ENCODE measurements at regions not wholly inside any gene's neighbourhood (a gene's known extent, or its start where the extent isn't known, plus 50 kb on each side); places are given as distances from the start of the nearest gene placed in this dataset.

DNA sequence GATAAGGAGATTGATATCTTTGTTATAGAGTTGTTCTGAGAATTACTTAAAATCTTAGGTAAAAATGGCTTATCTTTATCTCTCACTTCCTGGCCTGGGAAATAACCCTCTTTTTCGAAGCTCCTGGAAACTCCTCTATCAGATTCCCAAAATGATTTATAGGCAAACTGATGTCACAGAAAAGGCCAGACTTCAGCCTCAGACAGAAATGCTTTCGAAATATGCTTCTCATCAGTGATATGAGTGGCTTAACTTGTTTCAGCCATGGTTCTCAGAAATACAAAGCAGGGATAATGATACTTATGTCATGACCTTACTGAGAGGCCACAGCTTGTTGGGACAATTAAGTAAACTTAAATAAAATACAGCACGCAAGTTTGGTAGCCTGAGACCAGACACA lies 85.3 kb upstream of the HS3ST1 start:
- TF ChIP-seq CTCF (conservative IDR thresholded peaks at IDR 0.05; ENCODE audit: low read depth, low read length), result no peak
- no peak for DNase-seq (ENCODE audit: low read depth)
- no peak overlapping the region for H3K4me3 ChIP-seq (ENCODE audit: low read depth, low read length)

- no peak overlapping the region for H3K4me3 ChIP-seq (ENCODE audit: low read depth, low read length)
- no peak for TF ChIP-seq CTCF (conservative IDR thresholded peaks at IDR 0.05; ENCODE audit: low read depth, low read length)
- DNase-seq (ENCODE audit: low read depth), result no peak
These were observed 84.2 kb upstream of the HS3ST1 start for GRCh38 chr4:11512871-11513270.

GRCh38 chr4:11511321-11511720 lies 82.6 kb upstream of the HS3ST1 start:
- TF ChIP-seq CTCF (conservative IDR thresholded peaks at IDR 0.05; ENCODE audit: low read depth, low read length), result no peak
- no peak for DNase-seq (ENCODE audit: low read depth)
- no peak overlapping the region for H3K4me3 ChIP-seq (ENCODE audit: low read depth, low read length)

- no peak overlapping the region for H3K4me3 ChIP-seq (ENCODE audit: low read depth, low read length)
- DNase-seq (ENCODE audit: low read depth), result no peak
- no peak for TF ChIP-seq CTCF (conservative IDR thresholded peaks at IDR 0.05; ENCODE audit: low read depth, low read length)
These were observed 79.2 kb upstream of the HS3ST1 start for GRCh38 chr4:11507920-11508319.

DNA sequence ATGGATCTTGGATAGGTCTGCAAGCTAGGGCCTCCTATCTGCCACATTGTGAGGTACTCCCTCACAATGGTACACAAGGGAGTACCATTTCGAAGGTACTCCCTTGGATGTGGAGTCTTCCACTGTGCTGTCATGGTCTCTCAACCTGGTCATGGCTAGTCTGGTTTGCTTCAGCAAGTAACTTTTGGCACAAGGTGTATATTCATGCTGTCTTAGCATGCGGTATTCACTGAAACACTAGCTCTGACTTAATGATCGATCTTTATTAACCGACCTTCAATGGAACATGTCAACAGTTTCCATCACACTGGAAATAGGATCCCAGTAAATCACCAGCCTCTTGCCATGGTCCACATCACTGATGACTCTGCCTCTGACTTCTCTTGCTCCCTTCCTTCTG lies 77.5 kb upstream of the HS3ST1 start:
- TF ChIP-seq CTCF (conservative IDR thresholded peaks at IDR 0.05; ENCODE audit: low read depth, low read length), result no peak
- DNase-seq (ENCODE audit: low read depth), result no peak
- H3K4me3 ChIP-seq (ENCODE audit: low read depth, low read length), result no peak overlapping the region

- peak; percentile 88 for DNase-seq (ENCODE audit: low read depth)
- no peak for TF ChIP-seq CTCF (conservative IDR thresholded peaks at IDR 0.05; ENCODE audit: low read depth, low read length)
- H3K4me3 ChIP-seq (ENCODE audit: low read depth, low read length), result no peak overlapping the region
These were observed 76.7 kb upstream of the HS3ST1 start for GRCh38 chr4:11505221-11505971.

GRCh38 chr4:11503166-11503565 lies 74.5 kb upstream of the HS3ST1 start:
- TF ChIP-seq CTCF (conservative IDR thresholded peaks at IDR 0.05; ENCODE audit: low read depth, low read length), result no peak
- H3K4me3 ChIP-seq (ENCODE audit: low read depth, low read length), result no peak overlapping the region
- no peak for DNase-seq (ENCODE audit: low read depth)

Data from epithelial cell of proximal tubule (primary cell).